ENCODE measurements at regions not wholly inside any gene's neighbourhood (a gene's known extent, or its start where the extent isn't known, plus 50 kb on each side); places are given as distances from the start of the nearest gene placed in this dataset.

DNA sequence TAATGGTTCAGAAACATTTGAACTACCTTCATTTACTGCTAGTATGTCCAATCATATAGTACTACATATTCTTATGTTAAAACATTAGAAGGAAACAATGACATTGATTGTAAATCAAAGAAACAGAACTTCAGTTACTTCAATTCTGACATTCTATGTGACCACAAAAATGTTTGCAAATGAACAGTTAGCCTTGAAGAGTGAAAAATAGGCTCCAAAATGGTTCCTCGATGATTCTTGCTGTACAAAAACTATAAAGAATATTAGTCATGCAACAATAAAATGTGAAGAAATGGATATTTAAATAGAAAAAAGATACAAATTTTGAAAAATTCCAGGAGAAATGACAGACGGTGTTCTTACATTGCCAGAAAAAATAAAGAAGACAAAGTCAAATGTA, 686.9 kb downstream of the BCKDHB start:
- TF ChIP-seq, protein P1, sequence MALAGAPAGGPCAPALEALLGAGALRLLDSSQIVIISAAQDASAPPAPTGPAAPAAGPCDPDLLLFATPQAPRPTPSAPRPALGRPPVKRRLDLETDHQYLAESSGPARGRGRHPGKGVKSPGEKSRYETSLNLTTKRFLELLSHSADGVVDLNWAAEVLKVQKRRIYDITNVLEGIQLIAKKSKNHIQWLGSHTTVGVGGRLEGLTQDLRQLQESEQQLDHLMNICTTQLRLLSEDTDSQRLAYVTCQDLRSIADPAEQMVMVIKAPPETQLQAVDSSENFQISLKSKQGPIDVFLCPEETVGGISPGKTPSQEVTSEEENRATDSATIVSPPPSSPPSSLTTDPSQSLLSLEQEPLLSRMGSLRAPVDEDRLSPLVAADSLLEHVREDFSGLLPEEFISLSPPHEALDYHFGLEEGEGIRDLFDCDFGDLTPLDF (CRISPR knock-in tag; IDR thresholded peaks at IDR 0.05): no peak
- TF ChIP-seq TCF7 (CRISPR knock-in tag; IDR thresholded peaks at IDR 0.05; ENCODE audit: low read depth) (no peak), JUN (CRISPR knock-in tag; IDR thresholded peaks at IDR 0.05) (no peak), SP1 (CRISPR knock-in tag; conservative IDR thresholded peaks at IDR 0.05) (no peak), GABPB1 (CRISPR knock-in tag; IDR thresholded peaks at IDR 0.05) (no peak), ATF1 (CRISPR knock-in tag; IDR thresholded peaks at IDR 0.05) (no peak), ESRRA (CRISPR knock-in tag; IDR thresholded peaks at IDR 0.05; ENCODE audit: borderline replicate concordance) (no peak)
- TF ChIP-seq, protein P2, sequence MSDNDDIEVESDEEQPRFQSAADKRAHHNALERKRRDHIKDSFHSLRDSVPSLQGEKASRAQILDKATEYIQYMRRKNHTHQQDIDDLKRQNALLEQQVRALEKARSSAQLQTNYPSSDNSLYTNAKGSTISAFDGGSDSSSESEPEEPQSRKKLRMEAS (CRISPR knock-in tag; IDR thresholded peaks at IDR 0.05): no peak
- TF ChIP-seq, protein P3, sequence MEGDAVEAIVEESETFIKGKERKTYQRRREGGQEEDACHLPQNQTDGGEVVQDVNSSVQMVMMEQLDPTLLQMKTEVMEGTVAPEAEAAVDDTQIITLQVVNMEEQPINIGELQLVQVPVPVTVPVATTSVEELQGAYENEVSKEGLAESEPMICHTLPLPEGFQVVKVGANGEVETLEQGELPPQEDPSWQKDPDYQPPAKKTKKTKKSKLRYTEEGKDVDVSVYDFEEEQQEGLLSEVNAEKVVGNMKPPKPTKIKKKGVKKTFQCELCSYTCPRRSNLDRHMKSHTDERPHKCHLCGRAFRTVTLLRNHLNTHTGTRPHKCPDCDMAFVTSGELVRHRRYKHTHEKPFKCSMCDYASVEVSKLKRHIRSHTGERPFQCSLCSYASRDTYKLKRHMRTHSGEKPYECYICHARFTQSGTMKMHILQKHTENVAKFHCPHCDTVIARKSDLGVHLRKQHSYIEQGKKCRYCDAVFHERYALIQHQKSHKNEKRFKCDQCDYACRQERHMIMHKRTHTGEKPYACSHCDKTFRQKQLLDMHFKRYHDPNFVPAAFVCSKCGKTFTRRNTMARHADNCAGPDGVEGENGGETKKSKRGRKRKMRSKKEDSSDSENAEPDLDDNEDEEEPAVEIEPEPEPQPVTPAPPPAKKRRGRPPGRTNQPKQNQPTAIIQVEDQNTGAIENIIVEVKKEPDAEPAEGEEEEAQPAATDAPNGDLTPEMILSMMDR (IDR thresholded peaks at IDR 0.05): no peak
- TF ChIP-seq, protein P4, sequence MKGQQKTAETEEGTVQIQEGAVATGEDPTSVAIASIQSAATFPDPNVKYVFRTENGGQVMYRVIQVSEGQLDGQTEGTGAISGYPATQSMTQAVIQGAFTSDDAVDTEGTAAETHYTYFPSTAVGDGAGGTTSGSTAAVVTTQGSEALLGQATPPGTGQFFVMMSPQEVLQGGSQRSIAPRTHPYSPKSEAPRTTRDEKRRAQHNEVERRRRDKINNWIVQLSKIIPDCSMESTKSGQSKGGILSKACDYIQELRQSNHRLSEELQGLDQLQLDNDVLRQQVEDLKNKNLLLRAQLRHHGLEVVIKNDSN (CRISPR knock-in tag; IDR thresholded peaks at IDR 0.05): no peak
- TF ChIP-seq, protein P5, sequence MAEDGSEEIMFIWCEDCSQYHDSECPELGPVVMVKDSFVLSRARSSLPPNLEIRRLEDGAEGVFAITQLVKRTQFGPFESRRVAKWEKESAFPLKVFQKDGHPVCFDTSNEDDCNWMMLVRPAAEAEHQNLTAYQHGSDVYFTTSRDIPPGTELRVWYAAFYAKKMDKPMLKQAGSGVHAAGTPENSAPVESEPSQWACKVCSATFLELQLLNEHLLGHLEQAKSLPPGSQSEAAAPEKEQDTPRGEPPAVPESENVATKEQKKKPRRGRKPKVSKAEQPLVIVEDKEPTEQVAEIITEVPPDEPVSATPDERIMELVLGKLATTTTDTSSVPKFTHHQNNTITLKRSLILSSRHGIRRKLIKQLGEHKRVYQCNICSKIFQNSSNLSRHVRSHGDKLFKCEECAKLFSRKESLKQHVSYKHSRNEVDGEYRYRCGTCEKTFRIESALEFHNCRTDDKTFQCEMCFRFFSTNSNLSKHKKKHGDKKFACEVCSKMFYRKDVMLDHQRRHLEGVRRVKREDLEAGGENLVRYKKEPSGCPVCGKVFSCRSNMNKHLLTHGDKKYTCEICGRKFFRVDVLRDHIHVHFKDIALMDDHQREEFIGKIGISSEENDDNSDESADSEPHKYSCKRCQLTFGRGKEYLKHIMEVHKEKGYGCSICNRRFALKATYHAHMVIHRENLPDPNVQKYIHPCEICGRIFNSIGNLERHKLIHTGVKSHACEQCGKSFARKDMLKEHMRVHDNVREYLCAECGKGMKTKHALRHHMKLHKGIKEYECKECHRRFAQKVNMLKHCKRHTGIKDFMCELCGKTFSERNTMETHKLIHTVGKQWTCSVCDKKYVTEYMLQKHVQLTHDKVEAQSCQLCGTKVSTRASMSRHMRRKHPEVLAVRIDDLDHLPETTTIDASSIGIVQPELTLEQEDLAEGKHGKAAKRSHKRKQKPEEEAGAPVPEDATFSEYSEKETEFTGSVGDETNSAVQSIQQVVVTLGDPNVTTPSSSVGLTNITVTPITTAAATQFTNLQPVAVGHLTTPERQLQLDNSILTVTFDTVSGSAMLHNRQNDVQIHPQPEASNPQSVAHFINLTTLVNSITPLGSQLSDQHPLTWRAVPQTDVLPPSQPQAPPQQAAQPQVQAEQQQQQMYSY (CRISPR knock-in tag; IDR thresholded peaks at IDR 0.05): no peak
- TF ChIP-seq, protein P6, sequence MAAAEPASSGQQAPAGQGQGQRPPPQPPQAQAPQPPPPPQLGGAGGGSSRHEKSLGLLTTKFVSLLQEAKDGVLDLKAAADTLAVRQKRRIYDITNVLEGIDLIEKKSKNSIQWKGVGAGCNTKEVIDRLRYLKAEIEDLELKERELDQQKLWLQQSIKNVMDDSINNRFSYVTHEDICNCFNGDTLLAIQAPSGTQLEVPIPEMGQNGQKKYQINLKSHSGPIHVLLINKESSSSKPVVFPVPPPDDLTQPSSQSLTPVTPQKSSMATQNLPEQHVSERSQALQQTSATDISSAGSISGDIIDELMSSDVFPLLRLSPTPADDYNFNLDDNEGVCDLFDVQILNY (CRISPR knock-in tag; IDR thresholded peaks at IDR 0.05): no peak

All from WTC11 (cell line).